Retinal pigment epithelial cell (primary cell): ENCODE measurements at regions not wholly inside any gene's neighbourhood (a gene's known extent, or its start where the extent isn't known, plus 50 kb on each side); places are given as distances from the start of the nearest gene placed in this dataset.

Experiments
- DNase-seq: peaks from one replicate; pipeline ENCODE4 v3.0.0-alpha.2; 2010; ENCODE audit warnings: low read depth
- H3K4me3 ChIP-seq: 2 replicates; pipeline ENCODE4 v1.5.1; 2011; ENCODE audit warnings: mild to moderate bottlenecking, low read length, control low read depth, moderate library complexity
- TF ChIP-seq, protein P1 (sequence below): conservative IDR thresholded peaks from 2 replicates; pipeline ENCODE4 v1.5.1; 2011; ENCODE audit warnings: low read depth, low read length, control low read depth, inconsistent platforms

DNA sequence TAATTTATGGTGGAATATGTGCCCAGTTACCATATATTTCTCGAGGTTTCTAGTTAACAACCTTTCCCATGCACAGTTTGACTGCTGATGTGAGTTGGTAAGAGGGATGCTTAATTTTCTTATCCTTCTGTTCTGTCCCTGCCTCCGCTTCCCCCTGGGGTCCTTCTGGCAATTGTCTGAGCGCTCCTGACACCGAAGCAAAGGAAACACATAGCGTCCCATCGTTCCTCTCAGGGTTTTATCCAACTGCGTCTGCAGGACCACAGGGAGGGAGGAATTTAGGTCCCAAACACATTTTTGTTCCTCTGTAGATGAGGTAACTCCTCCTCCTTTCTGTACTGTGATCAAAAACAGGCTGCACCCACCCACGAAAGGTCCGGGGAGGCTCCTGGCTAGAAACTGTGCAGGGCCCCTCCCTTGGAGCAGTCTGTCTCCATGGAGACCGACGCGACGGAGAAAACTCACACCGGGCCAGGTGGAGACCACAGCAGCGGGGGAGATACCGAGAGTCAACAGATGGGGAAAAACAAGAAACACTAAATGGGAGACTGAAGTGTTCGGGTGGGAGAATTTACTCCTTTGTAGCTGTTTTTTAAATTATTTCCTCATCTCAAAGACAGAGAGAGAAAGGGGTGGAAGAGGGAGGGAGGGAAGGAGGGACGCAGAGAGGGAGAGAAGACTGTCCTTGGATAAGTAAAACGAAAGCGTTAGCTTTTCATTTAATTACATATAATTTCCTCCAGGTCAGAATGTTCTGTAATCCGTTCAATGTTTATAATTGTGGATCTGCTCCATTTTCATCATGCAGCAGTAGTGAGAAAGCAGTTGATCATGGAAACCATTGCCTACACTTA, 191.8 kb upstream of the NBEA start:
- TF ChIP-seq, protein P1, sequence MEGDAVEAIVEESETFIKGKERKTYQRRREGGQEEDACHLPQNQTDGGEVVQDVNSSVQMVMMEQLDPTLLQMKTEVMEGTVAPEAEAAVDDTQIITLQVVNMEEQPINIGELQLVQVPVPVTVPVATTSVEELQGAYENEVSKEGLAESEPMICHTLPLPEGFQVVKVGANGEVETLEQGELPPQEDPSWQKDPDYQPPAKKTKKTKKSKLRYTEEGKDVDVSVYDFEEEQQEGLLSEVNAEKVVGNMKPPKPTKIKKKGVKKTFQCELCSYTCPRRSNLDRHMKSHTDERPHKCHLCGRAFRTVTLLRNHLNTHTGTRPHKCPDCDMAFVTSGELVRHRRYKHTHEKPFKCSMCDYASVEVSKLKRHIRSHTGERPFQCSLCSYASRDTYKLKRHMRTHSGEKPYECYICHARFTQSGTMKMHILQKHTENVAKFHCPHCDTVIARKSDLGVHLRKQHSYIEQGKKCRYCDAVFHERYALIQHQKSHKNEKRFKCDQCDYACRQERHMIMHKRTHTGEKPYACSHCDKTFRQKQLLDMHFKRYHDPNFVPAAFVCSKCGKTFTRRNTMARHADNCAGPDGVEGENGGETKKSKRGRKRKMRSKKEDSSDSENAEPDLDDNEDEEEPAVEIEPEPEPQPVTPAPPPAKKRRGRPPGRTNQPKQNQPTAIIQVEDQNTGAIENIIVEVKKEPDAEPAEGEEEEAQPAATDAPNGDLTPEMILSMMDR: no peak
- DNase-seq: no peak
- peak overlapping the region; percentile 53 for H3K4me3 ChIP-seq

DNA sequence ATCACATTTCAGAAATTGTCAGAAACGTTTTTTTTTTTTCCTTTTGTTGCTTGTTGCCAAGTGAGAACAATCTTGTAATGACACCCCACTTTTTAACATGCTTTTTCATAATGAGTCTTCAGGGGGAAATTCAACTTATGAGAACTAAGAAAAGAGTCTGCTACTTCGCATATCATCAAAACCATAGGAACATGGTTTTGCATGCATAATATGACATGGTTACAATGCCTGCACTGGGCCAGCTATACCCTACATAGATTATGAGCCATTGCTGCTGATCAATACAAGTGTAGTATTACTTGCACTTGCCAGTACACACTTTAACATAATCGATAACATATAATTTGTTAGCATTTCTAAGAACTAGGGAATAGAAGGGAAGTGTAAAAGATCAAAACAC, 191.0 kb upstream of the NBEA start:
- no peak for DNase-seq
- H3K4me3 ChIP-seq: no peak overlapping the region
- TF ChIP-seq, protein P1: no peak

DNA sequence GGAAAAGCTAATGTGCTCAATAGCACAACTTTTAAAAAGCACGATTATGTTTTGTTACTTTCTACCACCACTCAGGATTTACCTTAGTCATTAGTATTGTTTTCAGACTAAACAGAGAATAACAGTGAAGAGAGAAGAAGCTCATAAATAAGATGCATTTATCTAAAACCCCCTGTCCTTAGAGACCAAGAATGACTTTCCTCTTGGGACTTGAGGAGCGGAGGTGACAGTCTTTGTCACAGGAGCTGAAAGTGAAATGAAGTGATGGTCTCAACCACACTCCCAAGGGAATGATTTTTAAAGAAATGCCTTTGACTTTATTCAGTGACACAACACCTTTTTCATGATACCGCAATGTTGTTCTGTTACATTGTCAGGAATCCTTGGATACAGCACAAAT, 190.6 kb upstream of the NBEA start:
- H3K4me3 ChIP-seq: no peak overlapping the region
- no peak for DNase-seq
- TF ChIP-seq, protein P1: no peak

DNA sequence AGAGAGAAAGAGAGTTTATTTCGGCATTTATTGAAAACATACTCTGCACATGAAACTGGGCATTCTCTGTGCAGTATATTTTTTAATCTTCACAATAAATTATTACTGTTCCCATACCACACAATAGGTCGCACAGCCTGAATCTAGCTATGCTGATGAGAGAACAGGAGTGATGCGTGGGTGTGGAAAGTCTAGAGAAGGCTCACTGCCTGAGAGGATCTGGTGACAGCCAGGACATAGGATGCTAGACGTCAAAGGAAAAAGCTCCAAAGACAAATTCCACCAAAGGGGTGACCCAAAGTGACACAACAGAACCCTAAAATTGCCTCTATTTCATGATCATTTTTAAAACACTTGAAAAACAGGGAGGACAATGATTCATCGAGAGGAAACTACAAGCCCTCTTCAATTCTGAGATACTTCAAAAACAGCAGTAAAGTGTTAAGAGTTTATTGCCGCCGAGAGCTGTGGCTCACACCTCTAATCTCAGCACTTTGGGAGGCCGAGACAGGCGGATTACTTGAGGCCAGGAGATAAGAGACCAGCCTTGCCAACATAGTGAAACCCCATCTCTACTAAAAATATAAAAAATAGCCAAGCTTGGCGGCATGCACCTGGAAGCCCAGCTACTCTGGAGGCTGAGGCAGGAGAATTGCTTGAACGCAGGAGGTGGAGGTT, 189.6 kb upstream of the NBEA start:
- H3K4me3 ChIP-seq: no peak overlapping the region
- TF ChIP-seq, protein P1: no peak
- DNase-seq: no peak

DNA sequence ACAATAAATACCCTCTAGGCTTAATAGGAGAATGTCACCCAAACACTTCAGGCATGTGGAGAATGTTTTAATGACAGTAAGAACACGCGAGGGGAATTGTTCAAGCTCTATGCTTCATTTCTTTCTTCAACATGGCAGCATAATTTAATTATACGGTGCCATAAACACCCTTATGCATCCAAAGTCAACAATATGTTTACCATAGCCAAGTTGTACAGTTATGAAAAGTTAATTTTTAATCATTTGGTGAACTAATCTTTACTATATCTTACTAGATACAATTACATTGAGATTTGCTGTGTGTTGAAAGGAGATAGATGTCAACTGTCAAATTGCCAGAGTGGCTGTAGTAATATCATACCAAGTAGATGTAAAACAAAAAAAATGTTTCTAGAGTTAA, 185.9 kb upstream of the NBEA start:
- no peak overlapping the region for H3K4me3 ChIP-seq
- TF ChIP-seq, protein P1: no peak
- DNase-seq: no peak

DNA sequence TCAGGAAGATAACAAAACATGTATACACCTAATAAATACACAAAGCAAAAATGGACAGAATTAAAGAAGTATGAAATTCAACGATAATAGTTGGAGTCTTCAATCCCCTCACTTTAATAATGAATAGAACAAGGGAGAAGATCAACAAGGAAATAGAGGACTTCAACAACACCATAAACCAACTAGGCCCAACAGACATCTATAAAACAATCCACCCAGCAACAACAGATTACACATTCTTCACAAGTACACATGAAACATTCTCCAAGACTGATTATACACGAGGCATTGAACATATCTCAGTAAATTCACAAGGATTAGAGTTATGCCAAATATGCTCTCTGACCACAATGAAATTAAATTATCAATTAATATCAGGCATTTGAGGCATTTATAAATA, 185.5 kb upstream of the NBEA start:
- H3K4me3 ChIP-seq: no peak overlapping the region
- TF ChIP-seq, protein P1: no peak
- DNase-seq: no peak

DNA sequence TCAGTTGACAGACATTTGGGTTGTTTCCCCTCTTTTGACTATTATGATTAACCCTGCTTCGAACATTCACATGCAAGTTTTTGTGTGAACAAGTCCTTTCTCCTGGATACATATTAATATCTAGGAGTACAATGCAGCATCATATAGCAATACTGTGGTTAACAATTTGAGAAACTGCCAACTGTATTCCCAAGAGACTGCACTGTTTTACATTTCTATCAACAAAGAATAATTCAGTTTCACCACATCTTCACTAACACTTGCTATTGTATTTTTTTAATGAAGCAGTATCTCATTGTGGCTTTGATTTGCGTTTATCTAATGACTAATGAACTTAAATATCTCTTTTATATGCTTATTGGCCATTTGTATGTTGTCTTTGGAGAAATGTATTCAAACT, 184.6 kb upstream of the NBEA start:
- TF ChIP-seq, protein P1: no peak
- no peak for DNase-seq
- no peak overlapping the region for H3K4me3 ChIP-seq
